Endothelial cell of umbilical vein (primary cell): ENCODE measurements at regions not wholly inside any gene's neighbourhood (a gene's known extent, or its start where the extent isn't known, plus 50 kb on each side); places are given as distances from the start of the nearest gene placed in this dataset.

Source experiments
- CTCF ChIP-seq, 2 donors: IDR thresholded peaks; 1 replicate in 1 of 2; 2 replicates in 1 of 2; pipeline ENCODE4 v1.5.1; 2011; ENCODE audit warnings: low read length in 2 of 2, mild to moderate bottlenecking in 2 of 2, moderate library complexity in 2 of 2, control low read depth in 1 of 2, inconsistent platforms in 1 of 2, low read depth in 1 of 2; ENCODE audit not compliant: insufficient read depth in 1 of 2; ENCODE audit errors: extremely low read depth in 1 of 2
- MAX ChIP-seq: IDR thresholded peaks from 2 replicates; pipeline ENCODE4 v1.6.1; 2011; ENCODE audit not compliant: insufficient read depth, insufficient read length

- no peak for TF ChIP-seq CTCF (IDR thresholded peaks at IDR 0.05; ENCODE audit: extremely low read depth in 1 of 2, insufficient read depth in 1 of 2, low read depth in 1 of 2, low read length in 2 of 2)
- no peak for TF ChIP-seq MAX
Measured at GRCh38 chr6:117050301-117050700, 173.3 kb downstream of the RFX6 start.
